ENCODE measurements at regions not wholly inside any gene's neighbourhood (a gene's known extent, or its start where the extent isn't known, plus 50 kb on each side); places are given as distances from the start of the nearest gene placed in this dataset.

GRCh38 chr7:67870396-67870795, 873.8 kb downstream of the TYW1 start:
- no peak for TF ChIP-seq CTCF (IDR thresholded peaks at IDR 0.05)
- TF ChIP-seq POLR2AphosphoS5 (IDR thresholded peaks at IDR 0.05): no peak
